ENCODE measurements at regions not wholly inside any gene's neighbourhood (a gene's known extent, or its start where the extent isn't known, plus 50 kb on each side); places are given as distances from the start of the nearest gene placed in this dataset.

DNA sequence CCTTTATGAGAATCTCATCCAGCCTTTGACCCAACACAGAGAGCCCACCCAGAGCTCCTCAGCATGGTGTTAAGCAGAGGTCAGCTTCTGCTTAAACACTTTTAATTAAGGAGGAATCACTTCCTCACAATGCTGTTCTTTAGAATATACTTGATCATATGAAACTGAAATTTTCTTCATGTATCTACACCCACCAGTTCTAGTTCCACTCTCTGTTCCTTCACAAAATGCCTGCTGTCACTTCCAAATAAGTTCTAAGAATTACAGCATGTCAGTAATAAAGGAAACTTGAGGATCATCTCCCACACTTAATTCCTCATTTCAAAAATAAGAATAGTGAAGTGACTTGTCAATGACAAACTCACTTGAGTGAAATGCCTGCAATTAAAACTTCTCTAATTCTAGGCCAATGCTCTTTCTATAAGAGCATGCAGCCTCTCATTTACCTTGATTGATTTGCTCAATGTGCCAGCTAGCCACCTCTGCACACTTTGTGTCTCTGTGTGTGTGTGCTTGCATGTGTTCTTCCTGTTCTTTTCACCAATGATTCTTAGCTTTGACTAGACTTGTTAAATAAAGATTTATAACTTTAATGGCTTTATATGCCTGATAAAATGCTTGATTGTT, 356.3 kb downstream of the PLPP3 start:
- no peak for DNase-seq (ENCODE audit: low spot score)
- H3K27ac ChIP-seq = no peak overlapping the region
- H3K9me3 ChIP-seq = no peaks in the 10 kb centered on the region
- H3K36me3 ChIP-seq = no peaks in the 10 kb centered on the region
- TF ChIP-seq, protein P1, sequence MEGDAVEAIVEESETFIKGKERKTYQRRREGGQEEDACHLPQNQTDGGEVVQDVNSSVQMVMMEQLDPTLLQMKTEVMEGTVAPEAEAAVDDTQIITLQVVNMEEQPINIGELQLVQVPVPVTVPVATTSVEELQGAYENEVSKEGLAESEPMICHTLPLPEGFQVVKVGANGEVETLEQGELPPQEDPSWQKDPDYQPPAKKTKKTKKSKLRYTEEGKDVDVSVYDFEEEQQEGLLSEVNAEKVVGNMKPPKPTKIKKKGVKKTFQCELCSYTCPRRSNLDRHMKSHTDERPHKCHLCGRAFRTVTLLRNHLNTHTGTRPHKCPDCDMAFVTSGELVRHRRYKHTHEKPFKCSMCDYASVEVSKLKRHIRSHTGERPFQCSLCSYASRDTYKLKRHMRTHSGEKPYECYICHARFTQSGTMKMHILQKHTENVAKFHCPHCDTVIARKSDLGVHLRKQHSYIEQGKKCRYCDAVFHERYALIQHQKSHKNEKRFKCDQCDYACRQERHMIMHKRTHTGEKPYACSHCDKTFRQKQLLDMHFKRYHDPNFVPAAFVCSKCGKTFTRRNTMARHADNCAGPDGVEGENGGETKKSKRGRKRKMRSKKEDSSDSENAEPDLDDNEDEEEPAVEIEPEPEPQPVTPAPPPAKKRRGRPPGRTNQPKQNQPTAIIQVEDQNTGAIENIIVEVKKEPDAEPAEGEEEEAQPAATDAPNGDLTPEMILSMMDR (IDR thresholded peaks at IDR 0.05) = no peak
- H3K27me3 ChIP-seq = no peaks in the 10 kb centered on the region
- H3K4me1 ChIP-seq = no peaks in the 10 kb centered on the region
- no peak overlapping the region for H3K4me3 ChIP-seq

DNA sequence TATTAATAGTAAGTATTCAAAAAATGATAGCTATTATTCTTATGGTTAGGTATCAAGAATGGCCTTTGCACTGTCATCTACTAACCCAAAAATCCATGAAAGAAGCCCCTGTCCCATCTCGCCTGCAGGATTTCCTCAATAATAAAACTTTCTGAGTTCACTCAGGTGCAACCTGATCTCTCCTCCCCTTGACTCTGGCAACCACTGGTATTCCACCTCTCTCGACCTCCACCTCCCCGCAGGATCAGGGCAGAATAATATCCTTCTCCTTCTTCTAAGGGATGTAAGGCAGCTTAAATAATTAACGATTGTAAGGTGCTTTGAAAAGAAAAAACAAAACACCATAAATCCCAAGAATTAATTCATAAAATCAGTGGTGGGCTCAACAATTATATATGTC, 359.3 kb downstream of the PLPP3 start:
- TF ChIP-seq, protein P1 (IDR thresholded peaks at IDR 0.05) = no peak
- Histone ChIP-seq H3K4me3 (no peak overlapping the region), H3K27ac (no peak overlapping the region), H3K4me1 (no peaks in the 10 kb centered on the region), H3K36me3 (no peaks in the 10 kb centered on the region), H3K27me3 (no peaks in the 10 kb centered on the region), H3K9me3 (no peaks in the 10 kb centered on the region)
- no peak for DNase-seq (ENCODE audit: low spot score)

DNA sequence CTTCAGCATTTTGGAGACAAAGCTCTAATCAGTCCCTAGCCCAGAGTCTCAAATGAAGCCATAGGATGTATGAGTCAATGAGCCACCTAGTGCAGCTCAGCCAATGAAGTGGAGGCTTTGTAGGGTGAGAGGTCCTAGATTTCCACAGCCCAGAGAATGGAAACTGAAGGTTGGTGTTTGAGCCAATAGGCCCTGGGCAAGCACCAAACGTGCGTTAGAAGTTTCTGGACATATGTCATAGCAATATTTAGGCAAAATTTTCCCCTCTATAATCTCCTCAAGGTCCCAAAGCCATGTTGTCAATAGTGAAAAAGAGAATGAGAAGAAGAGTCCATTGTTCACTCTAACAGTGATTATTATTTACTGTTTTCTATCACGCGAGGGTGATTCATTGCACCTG, 361.3 kb downstream of the PLPP3 start:
- H3K27ac ChIP-seq = no peak overlapping the region
- no peak overlapping the region for H3K4me3 ChIP-seq
- no peaks in the 10 kb centered on the region for H3K4me1 ChIP-seq
- TF ChIP-seq, protein P1 (IDR thresholded peaks at IDR 0.05) = no peak
- DNase-seq (ENCODE audit: low spot score) = no peak
- no peaks in the 10 kb centered on the region for H3K9me3 ChIP-seq
- H3K27me3 ChIP-seq = no peaks in the 10 kb centered on the region
- no peaks in the 10 kb centered on the region for H3K36me3 ChIP-seq

DNA sequence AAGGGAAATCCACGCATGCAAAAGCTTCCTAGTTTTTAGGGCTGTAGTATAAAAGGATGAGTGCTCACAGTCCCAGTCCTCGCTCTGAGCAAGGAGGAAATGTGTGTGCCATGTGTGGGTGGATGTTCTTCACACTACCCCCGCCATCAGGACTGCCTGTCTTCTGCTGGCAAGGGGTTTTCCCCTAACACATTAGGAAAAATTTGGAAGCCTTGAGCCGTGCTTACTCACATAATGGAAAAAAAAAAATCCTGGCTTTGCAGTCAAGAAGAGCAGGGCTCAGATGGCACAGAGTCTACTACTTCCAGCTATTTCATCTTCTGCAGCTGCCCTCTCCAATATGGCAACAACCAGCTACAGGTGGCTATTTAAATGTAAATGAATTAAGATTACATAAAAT, 363.1 kb downstream of the PLPP3 start:
- no peak for DNase-seq (ENCODE audit: low spot score)
- H3K36me3 ChIP-seq = no peaks in the 10 kb centered on the region
- no peaks in the 10 kb centered on the region for H3K27me3 ChIP-seq

DNA sequence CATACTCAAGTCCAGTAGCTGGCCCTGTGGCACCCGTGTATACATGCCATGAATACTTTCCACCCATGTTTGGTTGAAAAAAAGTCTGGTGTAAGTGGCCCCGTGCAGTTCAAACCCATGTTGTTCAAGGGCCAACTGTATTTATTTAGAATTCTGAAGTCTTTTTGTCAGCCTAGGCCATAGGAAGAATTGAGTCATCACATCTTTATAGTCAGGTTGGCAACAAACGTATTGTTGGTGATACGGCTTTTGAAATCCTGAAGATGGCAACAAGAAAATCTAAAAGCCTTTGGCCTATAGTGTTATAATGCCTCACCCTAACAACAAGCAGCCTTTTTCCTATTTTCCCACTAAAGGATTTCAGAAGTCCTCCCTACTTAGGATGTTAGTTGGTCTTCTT, 363.6 kb downstream of the PLPP3 start:
- H3K27me3 ChIP-seq = no peaks in the 10 kb centered on the region
- no peaks in the 10 kb centered on the region for H3K36me3 ChIP-seq
- H3K9me3 ChIP-seq = no peaks in the 10 kb centered on the region
- H3K4me1 ChIP-seq = no peaks in the 10 kb centered on the region
- TF ChIP-seq, protein P1 (IDR thresholded peaks at IDR 0.05) = no peak
- H3K27ac ChIP-seq = no peak overlapping the region
- DNase-seq (ENCODE audit: low spot score) = no peak
- no peak overlapping the region for H3K4me3 ChIP-seq

More for the DNA sequence above, 363.1 kb downstream of the PLPP3 start:
- Histone ChIP-seq H3K27ac (no peak overlapping the region), H3K9me3 (no peaks in the 10 kb centered on the region), H3K4me1 (no peaks in the 10 kb centered on the region), H3K4me3 (no peak overlapping the region)
- TF ChIP-seq, protein P1 (IDR thresholded peaks at IDR 0.05) = no peak

DNA sequence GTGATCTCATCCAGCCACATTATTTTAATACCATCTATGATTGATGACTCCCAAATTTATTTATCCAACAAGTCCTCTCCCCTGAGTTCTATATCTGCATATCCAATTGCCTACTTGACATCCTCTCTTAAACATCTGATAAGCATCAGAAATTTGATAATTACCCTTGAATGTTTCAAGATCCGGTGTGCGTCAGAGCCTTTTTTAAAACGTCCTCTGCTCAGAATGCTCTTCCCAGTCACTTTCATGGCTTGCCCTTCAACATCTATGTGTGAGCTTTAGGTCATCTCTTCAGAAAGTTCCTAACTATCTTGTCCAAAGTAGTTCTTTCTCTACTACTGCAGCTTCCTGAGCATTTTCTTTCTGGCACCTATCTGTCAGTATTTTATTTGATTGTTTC, 364.3 kb downstream of the PLPP3 start:
- DNase-seq (ENCODE audit: low spot score) = no peak
- H3K9me3 ChIP-seq = no peaks in the 10 kb centered on the region
- H3K27me3 ChIP-seq = no peaks in the 10 kb centered on the region
- no peaks in the 10 kb centered on the region for H3K36me3 ChIP-seq
- TF ChIP-seq, protein P1 (IDR thresholded peaks at IDR 0.05) = no peak
- H3K4me1 ChIP-seq = no peaks in the 10 kb centered on the region
- no peak overlapping the region for H3K27ac ChIP-seq
- no peak overlapping the region for H3K4me3 ChIP-seq
